ENCODE measurements at regions not wholly inside any gene's neighbourhood (a gene's known extent, or its start where the extent isn't known, plus 50 kb on each side); places are given as distances from the start of the nearest gene placed in this dataset.

- no peak for TF ChIP-seq YY1 (IDR thresholded peaks at IDR 0.05; ENCODE audit: insufficient read depth, insufficient read length)
- TF ChIP-seq ZNF274 (IDR thresholded peaks at IDR 0.05; ENCODE audit: low read depth, low read length) = no peak
Measured at GRCh38 chr13:63706751-63707150, 2291.1 kb upstream of the PCDH20 start.
